HG03460 (cell line): ENCODE measurements at regions not wholly inside any gene's neighbourhood (a gene's known extent, or its start where the extent isn't known, plus 50 kb on each side); places are given as distances from the start of the nearest gene placed in this dataset.
"Not testable (repeated sequence)": the region's sequence is repeated elsewhere in the genome, so short reads cannot be mapped to it uniquely, and the experiment has no call there.

Experiments used
- ATAC-seq: cut with Tn5 transposase; IDR thresholded peaks from one replicate; pipeline ENCODE4 v1.9.1; 2021; ENCODE audit not compliant: unreplicated experiment

- ATAC-seq, result not testable (repeated sequence)
Observed at GRCh38 chr6:86872810-86873209, 64.5 kb upstream of the HTR1E start.

- ATAC-seq, result no peak
Observed at GRCh38 chr6:86871681-86872080, 65.6 kb upstream of the HTR1E start.

GRCh38 chr6:86869500-86869899, 67.8 kb upstream of the HTR1E start:
- no peak for ATAC-seq

- no peak for ATAC-seq
Observed at GRCh38 chr6:86859513-86859912, 77.8 kb upstream of the HTR1E start.

DNA sequence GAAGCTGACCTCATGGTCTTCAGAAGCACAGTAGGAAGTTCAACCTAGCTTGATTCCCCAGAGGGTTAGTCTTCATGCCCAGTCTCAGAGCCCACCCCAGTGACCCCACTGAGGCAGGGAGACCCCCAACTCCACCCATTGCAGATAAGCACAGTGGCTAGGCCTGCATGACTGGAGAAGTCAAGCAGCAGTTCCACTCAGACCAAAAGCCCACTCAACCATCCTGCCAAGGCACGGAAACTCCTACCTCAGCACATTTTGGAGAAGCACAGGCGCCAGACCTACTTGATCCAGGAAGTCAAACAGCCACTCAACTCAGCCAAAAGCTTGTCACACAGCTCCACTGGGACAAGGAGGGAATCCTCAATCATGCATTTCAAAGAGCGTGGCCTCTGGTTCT, 78.4 kb upstream of the HTR1E start:
- no peak for ATAC-seq

GRCh38 chr6:86857783-86858182, 79.5 kb upstream of the HTR1E start:
- ATAC-seq, result no peak

DNA sequence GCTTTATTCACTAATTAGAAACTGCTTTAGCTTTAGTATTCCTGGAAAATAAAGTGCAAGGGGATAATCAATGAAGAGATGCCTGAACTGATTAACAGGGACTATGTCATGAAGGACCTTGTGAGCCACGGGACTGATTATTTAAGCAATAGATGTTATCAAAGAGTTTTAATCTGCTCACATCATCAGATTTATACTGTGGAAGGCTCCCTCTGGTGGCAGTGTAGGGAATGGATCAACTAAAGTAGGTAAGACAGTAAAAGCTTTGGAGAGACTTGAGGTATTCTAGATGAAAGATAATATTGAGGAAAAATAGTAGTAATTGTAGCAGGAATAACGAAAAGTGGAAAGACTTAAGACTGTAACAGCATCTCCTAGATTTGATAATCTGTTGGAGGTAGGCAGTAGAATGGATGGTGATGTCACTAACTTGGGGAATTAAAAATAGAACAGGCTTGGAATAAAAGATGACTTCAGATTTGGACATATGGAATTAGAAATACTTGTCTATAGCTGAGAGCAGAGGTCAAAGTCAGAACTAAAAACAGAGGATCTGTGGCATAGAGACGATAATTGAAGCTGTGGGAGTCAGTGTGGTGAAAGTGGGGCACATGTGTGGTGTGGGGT, 80.3 kb upstream of the HTR1E start:
- no peak for ATAC-seq

GRCh38 chr6:86856379-86856778, 80.9 kb upstream of the HTR1E start:
- ATAC-seq, result no peak

GRCh38 chr6:86848986-86849385, 88.3 kb upstream of the HTR1E start:
- no peak for ATAC-seq

DNA sequence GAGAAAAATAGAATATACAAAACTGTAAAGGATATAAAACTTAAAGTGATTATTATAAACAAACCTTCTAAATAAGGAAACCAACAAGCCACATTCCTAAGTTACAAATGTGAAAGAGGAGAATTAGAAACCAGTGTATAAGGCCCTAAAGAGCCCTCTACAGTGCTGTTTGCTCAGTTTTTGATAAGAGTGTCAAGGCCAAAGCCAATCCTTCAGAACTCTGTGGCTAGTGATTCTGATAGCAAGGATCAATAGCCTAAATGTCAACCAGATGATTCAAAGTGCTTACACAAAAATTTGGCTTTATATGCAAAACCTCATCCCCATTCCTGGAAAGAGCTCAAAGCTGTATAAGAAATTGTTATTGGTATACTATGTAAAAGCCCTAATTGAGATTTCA, 104.6 kb upstream of the HTR1E start:
- no peak for ATAC-seq

GRCh38 chr6:86825436-86825835, 111.9 kb upstream of the HTR1E start:
- ATAC-seq, result no peak

GRCh38 chr6:86822747-86823146, 114.6 kb upstream of the HTR1E start:
- ATAC-seq, result no peak

DNA sequence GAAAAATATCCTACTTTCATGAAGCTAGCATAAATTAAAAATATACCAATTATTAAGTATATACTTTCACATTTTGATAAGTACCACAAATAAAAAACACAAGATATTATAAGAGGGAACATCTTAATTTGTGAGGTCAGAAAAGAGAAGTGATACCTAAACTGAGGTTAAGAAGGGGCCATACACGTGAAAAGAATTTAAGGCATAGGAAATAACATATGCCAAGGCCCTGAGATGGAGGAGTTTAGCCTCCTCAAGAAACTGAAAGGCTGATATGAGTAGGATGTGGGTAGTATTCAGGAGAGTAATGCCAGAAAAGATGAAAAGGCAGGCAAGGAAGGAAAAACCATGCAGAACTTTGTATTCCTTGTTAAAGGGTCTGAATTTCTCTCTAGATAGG, 116.6 kb upstream of the HTR1E start:
- no peak for ATAC-seq

DNA sequence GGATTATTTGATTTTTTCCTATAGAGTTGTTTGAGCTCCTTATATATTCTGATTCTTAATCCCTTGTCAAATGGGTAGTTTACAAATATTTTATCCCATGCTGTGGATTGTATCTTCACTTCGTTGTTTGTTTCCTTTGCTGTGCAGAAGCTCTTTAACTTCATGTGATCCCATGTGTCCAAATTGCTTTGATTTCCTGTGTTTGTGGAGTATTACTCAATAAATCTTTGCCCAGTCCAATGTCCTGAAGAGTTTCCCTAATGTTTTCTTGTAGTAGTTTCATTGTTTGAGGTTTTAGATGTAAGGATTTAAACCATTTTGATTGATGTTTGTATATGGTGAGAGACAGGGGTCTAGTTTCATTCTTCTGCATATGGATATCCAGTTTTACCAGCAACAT, 143.7 kb upstream of the HTR1E start:
- no peak for ATAC-seq

GRCh38 chr6:86791476-86791875, 145.9 kb upstream of the HTR1E start:
- ATAC-seq, result no peak

- ATAC-seq, result no peak
Observed at GRCh38 chr6:86789779-86790411, 147.4 kb upstream of the HTR1E start.

GRCh38 chr6:86782328-86782727, 155.0 kb upstream of the HTR1E start:
- ATAC-seq, result no peak

DNA sequence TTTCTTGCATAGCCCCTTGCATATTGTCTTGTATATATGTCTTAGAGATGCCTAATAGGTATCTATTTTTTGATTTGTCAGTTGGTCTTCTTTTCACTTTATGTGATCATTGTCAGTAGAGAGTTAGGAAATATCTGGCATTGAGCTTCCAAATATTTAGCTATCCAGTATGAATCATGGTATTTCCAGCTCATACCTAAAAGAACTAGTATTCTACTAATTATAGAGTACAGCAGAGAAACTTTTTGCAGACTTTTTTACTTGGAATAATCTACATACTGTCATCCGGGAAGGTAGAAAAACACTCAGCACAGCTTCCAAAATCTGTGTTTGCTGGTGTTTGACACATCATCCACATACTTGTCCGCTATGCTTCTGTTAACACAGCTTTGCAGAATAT, 156.4 kb upstream of the HTR1E start:
- no peak for ATAC-seq

GRCh38 chr6:86775893-86776292, 161.4 kb upstream of the HTR1E start:
- ATAC-seq, result no peak

- no peak for ATAC-seq
Observed at GRCh38 chr6:86765211-86765610, 172.1 kb upstream of the HTR1E start.

DNA sequence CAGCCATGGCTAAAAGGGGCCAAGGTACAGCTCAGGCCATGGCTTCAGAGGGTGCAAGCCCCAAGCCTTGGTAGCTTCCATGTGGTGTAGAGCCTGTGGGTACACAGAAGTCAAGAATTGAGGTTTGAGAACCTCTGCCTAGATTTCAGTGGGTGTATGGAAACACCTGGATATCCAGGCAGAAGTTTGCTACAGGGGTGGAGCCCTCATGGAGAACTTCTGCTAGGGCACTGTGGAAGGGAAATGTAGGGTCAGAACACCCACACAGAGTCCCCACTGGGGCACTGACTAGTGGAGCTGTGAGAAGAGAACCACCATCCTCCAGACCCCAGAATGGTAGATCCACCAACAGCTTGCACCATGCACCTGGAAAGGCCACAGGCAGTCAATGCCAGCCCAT, 177.4 kb upstream of the HTR1E start:
- not testable (repeated sequence) for ATAC-seq

- no peak for ATAC-seq
Observed at GRCh38 chr6:86756640-86757229, 180.6 kb upstream of the HTR1E start.

DNA sequence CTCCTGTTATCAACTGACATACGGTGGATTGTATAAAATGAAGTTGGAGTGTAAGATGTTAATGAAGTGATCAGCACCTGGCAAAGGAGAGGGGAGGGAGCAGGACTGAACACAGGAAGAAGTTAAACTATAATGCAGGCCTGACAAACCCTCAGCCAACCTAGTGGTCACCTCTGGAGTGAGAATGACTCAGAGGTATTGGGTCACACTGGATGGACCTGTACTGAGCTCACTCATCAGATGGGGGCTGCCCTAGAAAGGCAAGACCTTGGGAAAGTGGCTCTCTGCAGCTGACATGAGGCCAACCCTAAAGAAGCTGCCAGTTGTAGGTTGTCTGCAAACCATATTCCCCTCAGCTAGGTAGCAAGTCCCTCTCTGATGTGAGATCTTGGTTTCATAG, 193.3 kb upstream of the HTR1E start:
- ATAC-seq, result no peak
